ENCODE measurements at regions not wholly inside any gene's neighbourhood (a gene's known extent, or its start where the extent isn't known, plus 50 kb on each side); places are given as distances from the start of the nearest gene placed in this dataset.

DNA sequence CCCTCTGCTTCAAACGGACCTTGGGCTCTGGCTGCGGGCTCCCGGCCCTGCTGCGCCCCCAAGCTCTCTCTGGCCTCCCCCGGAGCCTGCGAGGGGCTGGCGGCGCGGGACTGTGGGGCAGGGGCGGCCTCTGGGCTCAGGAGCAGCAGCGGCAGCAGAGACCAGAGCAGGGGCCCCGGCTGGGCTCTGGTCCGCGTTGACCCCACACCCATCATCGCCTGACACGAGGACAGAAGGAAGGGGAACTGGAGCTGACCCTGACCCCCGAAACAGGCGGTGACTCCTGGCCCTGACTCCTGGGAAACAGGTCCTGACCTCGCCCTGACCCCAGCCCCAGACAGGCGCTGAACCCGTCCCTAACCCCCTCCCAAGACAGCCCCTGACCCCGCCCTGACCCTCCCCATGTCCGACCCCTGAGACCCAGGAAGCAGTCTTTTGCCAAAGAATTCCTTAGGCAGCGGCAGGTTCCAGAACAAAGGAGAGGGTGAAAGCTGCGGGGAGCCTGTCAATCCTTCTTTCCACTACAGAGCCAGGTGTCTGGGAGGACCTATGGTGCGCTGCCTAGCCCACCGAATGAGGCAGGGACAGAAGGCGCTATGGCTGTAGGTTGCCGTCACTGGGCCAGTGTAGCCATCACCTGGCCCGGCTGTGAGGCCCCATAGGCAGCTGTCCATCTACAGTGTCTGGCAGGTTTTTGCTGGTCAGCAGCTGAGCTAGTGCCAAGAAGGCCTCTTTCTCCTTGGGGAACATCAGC is 74.7 kb upstream of the SPTLC1 start:
- Histone ChIP-seq H3K4me3 (replicated peaks in 1 of 3; ENCODE audit: insufficient read depth in 1 of 3, low read depth in 1 of 3, low read length in 3 of 3) (no peak overlapping the region), H3K9ac (replicated peaks; ENCODE audit: extremely low read depth, insufficient read depth, low read length) (no peak overlapping the region), H3K9me1 (replicated peaks; ENCODE audit: control insufficient read depth, extremely low read depth, insufficient read depth, low read length) (no peaks in the 10 kb centered on the region), H3K36me3 (ENCODE audit: control insufficient read depth in 2 of 2, extremely low read depth in 1 of 2, insufficient read depth in 2 of 2, low read length in 2 of 2) (no peaks in the 10 kb centered on the region), H3K27me3 (ENCODE audit: control insufficient read depth in 2 of 2, insufficient read depth in 2 of 2, low read length in 2 of 2) (peaks cover 2 to 5% of the 10 kb centered on the region in 2 experiments), H3K79me2 (ENCODE audit: control insufficient read depth, insufficient read depth, low read length) (no peaks in the 10 kb centered on the region), H4K20me1 (replicated peaks; ENCODE audit: control insufficient read depth, extremely low read depth, insufficient read depth, low read length) (no peaks in the 10 kb centered on the region), H3K4me1 (ENCODE audit: control insufficient read depth, extremely low read depth, insufficient read depth, low read length) (no peaks in the 10 kb centered on the region), H3K4me2 (ENCODE audit: insufficient read depth, low read length) (no peak overlapping the region), H3K9me3 (replicated peaks; ENCODE audit: control insufficient read depth, insufficient read depth, low read length) (no peaks in the 10 kb centered on the region), H2AFZ (ENCODE audit: low read depth, low read length) (no peak overlapping the region), H3K27ac (ENCODE audit: insufficient read depth, low read depth, low read length) (no peak overlapping the region)
- intact Hi-C loops (cut with micrococcal nuclease) = no loop called here
- BruUV-seq (replicated peaks) = no TSS peak
- POLR2A ChIA-PET = no interaction called here
- dilution Hi-C loops (cut with MboI; ENCODE audit: extremely low pct_ligation_motif_present, low sequenced_read_pairs) = no loop called here
- DNase-seq (ENCODE audit: low read depth, low spot score) (no peak), FAIRE-seq (no peak)
- TF ChIP-seq EZH2 (IDR thresholded peaks at IDR 0.05; ENCODE audit: borderline replicate concordance, low read depth, low read length, severe bottlenecking) (no peak), GATA2 (IDR thresholded peaks at IDR 0.05; ENCODE audit: insufficient read depth, insufficient read length, low read depth, low read length) (no peak), FOS (IDR thresholded peaks at IDR 0.05; ENCODE audit: borderline replicate concordance, insufficient read depth, low read length) (no peak), POLR2AphosphoS5 (IDR thresholded peaks at IDR 0.05; ENCODE audit: insufficient read depth, low read depth, low read length) (no peak), JUN (IDR thresholded peaks at IDR 0.05; ENCODE audit: borderline replicate concordance, insufficient read depth, insufficient read length, low read depth) (no peak), POLR2A (IDR thresholded peaks at IDR 0.05; ENCODE audit: low read depth, low read length) (no peak), MYC (IDR thresholded peaks at IDR 0.05; ENCODE audit: low read depth, low read length) (no peak)
- TF ChIP-seq, protein P1, sequence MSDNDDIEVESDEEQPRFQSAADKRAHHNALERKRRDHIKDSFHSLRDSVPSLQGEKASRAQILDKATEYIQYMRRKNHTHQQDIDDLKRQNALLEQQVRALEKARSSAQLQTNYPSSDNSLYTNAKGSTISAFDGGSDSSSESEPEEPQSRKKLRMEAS (IDR thresholded peaks at IDR 0.05; ENCODE audit: insufficient read depth, insufficient read length) = no peak
- TF ChIP-seq, protein P2, sequence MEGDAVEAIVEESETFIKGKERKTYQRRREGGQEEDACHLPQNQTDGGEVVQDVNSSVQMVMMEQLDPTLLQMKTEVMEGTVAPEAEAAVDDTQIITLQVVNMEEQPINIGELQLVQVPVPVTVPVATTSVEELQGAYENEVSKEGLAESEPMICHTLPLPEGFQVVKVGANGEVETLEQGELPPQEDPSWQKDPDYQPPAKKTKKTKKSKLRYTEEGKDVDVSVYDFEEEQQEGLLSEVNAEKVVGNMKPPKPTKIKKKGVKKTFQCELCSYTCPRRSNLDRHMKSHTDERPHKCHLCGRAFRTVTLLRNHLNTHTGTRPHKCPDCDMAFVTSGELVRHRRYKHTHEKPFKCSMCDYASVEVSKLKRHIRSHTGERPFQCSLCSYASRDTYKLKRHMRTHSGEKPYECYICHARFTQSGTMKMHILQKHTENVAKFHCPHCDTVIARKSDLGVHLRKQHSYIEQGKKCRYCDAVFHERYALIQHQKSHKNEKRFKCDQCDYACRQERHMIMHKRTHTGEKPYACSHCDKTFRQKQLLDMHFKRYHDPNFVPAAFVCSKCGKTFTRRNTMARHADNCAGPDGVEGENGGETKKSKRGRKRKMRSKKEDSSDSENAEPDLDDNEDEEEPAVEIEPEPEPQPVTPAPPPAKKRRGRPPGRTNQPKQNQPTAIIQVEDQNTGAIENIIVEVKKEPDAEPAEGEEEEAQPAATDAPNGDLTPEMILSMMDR (IDR thresholded peaks at IDR 0.05; ENCODE audit: extremely low read depth in 1 of 2, insufficient read depth in 1 of 2, low read depth in 1 of 2, low read length in 2 of 2) = no peak
- CTCF ChIA-PET = interaction anchor here (1.1 kb wide), 1 partner anchor 15 kb away, joined by 3 read pairs; no protein-coding TSS in a partner anchor

Measured in endothelial cell of umbilical vein (primary cell).